Mucosa of stomach (tissue), 1 donor: ENCODE measurements at regions not wholly inside any gene's neighbourhood (a gene's known extent, or its start where the extent isn't known, plus 50 kb on each side); places are given as distances from the start of the nearest gene placed in this dataset.

ENCODE experiments used
- H3K27me3 ChIP-seq: one replicate; pipeline ENCODE4 v1.7.0; 2013; ENCODE audit warnings: mild to moderate bottlenecking, low read length; ENCODE audit not compliant: control insufficient read depth, insufficient read depth
- H3K36me3 ChIP-seq: one replicate; pipeline ENCODE4 v1.7.0; 2013; ENCODE audit warnings: low read length; ENCODE audit not compliant: control insufficient read depth, insufficient read depth
- H3K4me1 ChIP-seq: one replicate; pipeline ENCODE4 v1.7.0; 2013; ENCODE audit warnings: mild to moderate bottlenecking, low read length; ENCODE audit not compliant: control insufficient read depth, insufficient read depth
- H3K4me3 ChIP-seq: one replicate; pipeline ENCODE4 v1.7.0; 2013; ENCODE audit warnings: low read length
- H3K9ac ChIP-seq: one replicate; pipeline ENCODE4 v1.7.0; 2013; ENCODE audit warnings: mild to moderate bottlenecking, low read length, moderate library complexity
- H3K9me3 ChIP-seq: one replicate; pipeline ENCODE4 v1.7.0; 2013; ENCODE audit warnings: mild to moderate bottlenecking, low read length, moderate library complexity; ENCODE audit not compliant: control insufficient read depth
- donor health status: Pancreatic carcinoma.

DNA sequence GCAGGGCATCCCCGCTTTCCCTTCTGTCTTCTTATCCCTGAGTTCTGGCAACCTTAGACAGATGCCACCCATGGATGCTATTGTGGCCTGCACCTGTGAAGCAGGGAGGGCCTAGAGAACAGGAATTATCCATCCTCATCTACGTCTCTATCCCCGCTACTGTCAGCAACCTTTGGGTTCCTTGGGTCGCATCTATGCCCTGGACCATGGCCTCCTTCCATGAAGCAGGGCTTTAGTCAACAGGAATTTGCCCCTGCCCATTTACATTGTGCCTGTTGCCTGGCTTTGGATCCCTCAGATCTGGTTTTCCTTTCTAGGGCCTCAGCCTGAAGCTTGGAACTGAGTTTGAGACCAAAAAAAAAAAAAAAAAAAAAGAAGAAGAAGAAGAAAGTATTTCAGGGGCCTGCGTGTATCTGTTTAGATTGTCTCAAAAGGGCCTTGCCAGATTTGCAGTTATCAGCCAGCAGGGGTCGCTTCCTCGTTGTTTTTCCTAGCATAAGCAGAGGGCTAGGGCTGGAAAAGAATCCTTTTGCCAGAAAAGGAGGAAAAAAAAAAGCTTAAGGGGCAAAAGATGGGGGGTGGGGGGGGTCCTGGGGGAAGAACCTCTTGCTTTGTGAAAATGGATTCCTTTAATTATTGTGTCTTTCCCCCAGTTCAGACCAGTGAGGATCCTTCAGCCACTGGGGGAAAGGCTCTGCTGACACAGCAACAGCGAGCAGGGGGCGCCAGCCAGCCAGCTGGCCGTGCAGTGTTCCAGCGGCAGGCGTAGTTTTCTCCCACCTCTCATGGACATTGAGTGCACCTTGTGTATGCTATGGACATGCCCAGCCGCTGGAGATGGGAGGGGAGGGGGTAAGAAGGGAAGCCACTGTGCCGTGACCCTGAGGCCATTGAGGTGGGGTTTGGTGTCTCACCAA, 65.7 kb upstream of the ALDH1L1 start:
- H3K27me3 ChIP-seq = peaks cover 3% of the 10 kb centered on the region
- H3K9ac ChIP-seq = no peak overlapping the region
- H3K9me3 ChIP-seq = no peaks in the 10 kb centered on the region
- no peaks in the 10 kb centered on the region for H3K4me1 ChIP-seq
- no peak overlapping the region for H3K4me3 ChIP-seq
- H3K36me3 ChIP-seq = no peaks in the 10 kb centered on the region
